HCT116 (cell line): ENCODE measurements at regions not wholly inside any gene's neighbourhood (a gene's known extent, or its start where the extent isn't known, plus 50 kb on each side); places are given as distances from the start of the nearest gene placed in this dataset.

Experiments
- ATAC-seq: fragments of 200-7000 bp; cut with Tn5 transposase; 2 replicates; pipeline ENCODE4 v1.9.1; 2020; ENCODE audit warnings: mild to moderate bottlenecking, moderate library complexity
- BruUV-seq: library from RNA; stranded (reverse); fragments of 400-500 nt; replicated peaks from 2 replicates; lab custom pipeline; 2021; lab: Mats Ljungman, UMichigan
- CTCF ChIA-PET: fragments of 300-600 bp; sonication (Branson Sonifier 250); formaldehyde crosslinking; loops from one replicate; lab custom pipeline; 2021; ENCODE audit warnings: antibody characterized with exemption; lab: Charles Lee
- POLR2A ChIA-PET: fragments of 300-600, 350-600 bp; sonication (Branson Sonifier 250); formaldehyde crosslinking; loops from one replicate; lab custom pipeline; 2021; ENCODE audit warnings: antibody characterized with exemption; lab: Charles Lee
- RAD21 ChIA-PET, 2 experiments: fragments of 300-600 bp; sonication (Branson Sonifier 250); formaldehyde crosslinking; loops; one replicate each; lab custom pipeline; 2023; ENCODE audit warnings: low total read pairs in 2 of 2; ENCODE audit not compliant: uncharacterized antibody in 2 of 2, unreplicated experiment in 2 of 2, low non-redundant PET in 1 of 2; lab: Charles Lee
- DNase-seq: peaks from one replicate; pipeline ENCODE4 v3.0.0-alpha.2; 2010; ENCODE audit warnings: low read depth, low spot score
- H2AFZ ChIP-seq: fragments of 200-600 bp; shearing (Covaris generic), sonication (generic); 2 replicates; pipeline ENCODE4 v1.6.1; 2017; ENCODE audit warnings: low read depth, mixed run types, mixed read lengths, antibody characterized with exemption, low read length; ENCODE audit not compliant: poor library complexity, severe bottlenecking
- H3K27ac ChIP-seq: 2 replicates; pipeline ENCODE4 v1.5.1; 2012; ENCODE audit warnings: low read depth, low read length
- H3K27me3 ChIP-seq: fragments of 200-600 bp; sonication (generic); 2 replicates; pipeline ENCODE4 v1.6.1; 2016; ENCODE audit warnings: mixed run types, low read length, mixed read lengths; ENCODE audit not compliant: insufficient read depth
- H3K36me3 ChIP-seq, 2 experiments: fragments of 200-500 bp in 1 of 2; fragments of 200-600 bp in 1 of 2; sonication (Bioruptor generic) in 1 of 2; sonication (generic) in 1 of 2; 2 replicates each; pipeline versions ENCODE4 v1.5.1 to v1.6.1; 2014 to 2016; ENCODE audit warnings: low read length in 2 of 2, inconsistent platforms in 1 of 2, mixed read lengths in 1 of 2, mixed run types in 1 of 2; ENCODE audit not compliant: insufficient read depth in 2 of 2, control insufficient read depth in 1 of 2
- H3K4me1 ChIP-seq, 2 experiments: fragments of 200-600 bp in 1 of 2; sonication (generic) in 1 of 2; 2 replicates each; pipeline versions ENCODE4 v1.5.1 to v1.6.1; 2012 to 2017; ENCODE audit warnings: low read length in 2 of 2, inconsistent platforms in 1 of 2, mild to moderate bottlenecking in 1 of 2, mixed read lengths in 1 of 2, mixed run types in 1 of 2, moderate library complexity in 1 of 2; ENCODE audit not compliant: insufficient read depth in 2 of 2, control insufficient read depth in 1 of 2
- H3K4me2 ChIP-seq: fragments of 200-600 bp; sonication (generic); 2 replicates; pipeline ENCODE4 v1.6.1; 2017; ENCODE audit warnings: mixed run types, low read length, mixed read lengths
- H3K4me3 ChIP-seq, 2 experiments: fragments of 200-600 bp in 1 of 2; sonication (generic) in 1 of 2; replicated peaks in 1 of 2; 2 replicates each; pipeline ENCODE4 v1.5.1; 2011 to 2016; ENCODE audit warnings: low read length in 2 of 2, control low read depth in 1 of 2, low read depth in 1 of 2, mild to moderate bottlenecking in 1 of 2, mixed read lengths in 1 of 2, mixed run types in 1 of 2
- H3K79me2 ChIP-seq: fragments of 200-600 bp; sonication (generic); 2 replicates; pipeline ENCODE4 v1.6.1; 2017; ENCODE audit warnings: mild to moderate bottlenecking, mixed run types, low read length, moderate library complexity, mixed read lengths; ENCODE audit not compliant: insufficient read depth
- H3K9ac ChIP-seq: fragments of 200-600 bp; sonication (generic); 2 replicates; pipeline ENCODE4 v1.6.1; 2016; ENCODE audit warnings: low read length, mixed read lengths
- H3K9me2 ChIP-seq: fragments of 200-600 bp; sonication (generic), shearing (Covaris generic); 2 replicates; pipeline ENCODE4 v1.6.1; 2017; ENCODE audit warnings: mixed run types, mild to moderate bottlenecking, moderate library complexity; ENCODE audit not compliant: insufficient read depth
- H3K9me3 ChIP-seq, 2 experiments: fragments of 200-500 bp in 1 of 2; fragments of 200-600 bp in 1 of 2; sonication (Bioruptor generic) in 1 of 2; sonication (generic) in 1 of 2; 2 replicates each; pipeline ENCODE4 v1.6.1; 2014 to 2017; ENCODE audit warnings: low read length in 2 of 2, mixed read lengths in 2 of 2, inconsistent platforms in 1 of 2, low read depth in 1 of 2, mild to moderate bottlenecking in 1 of 2, mixed run types in 1 of 2, moderate library complexity in 1 of 2; ENCODE audit not compliant: control insufficient read depth in 1 of 2, insufficient read depth in 1 of 2
- H4K20me1 ChIP-seq: fragments of 200-600 bp; sonication (generic), shearing (Covaris generic); 2 replicates; pipeline ENCODE4 v1.6.1; 2017; ENCODE audit warnings: mixed run types, mild to moderate bottlenecking, moderate library complexity; ENCODE audit not compliant: insufficient read depth
- CEBPB ChIP-seq: IDR thresholded peaks from 2 replicates; pipeline ENCODE4 v1.6.1; 2012; ENCODE audit warnings: low read depth
- ELF1 ChIP-seq: IDR thresholded peaks from 2 replicates; pipeline ENCODE4 v1.6.1; 2012; ENCODE audit warnings: low read depth, borderline replicate concordance
- EZH2 ChIP-seq: fragments of 200-600 bp; sonication (generic); IDR thresholded peaks from 2 replicates; pipeline ENCODE4 v1.6.1; 2017; ENCODE audit warnings: antibody characterized with exemption, mixed run types
- EZH2phosphoT487 ChIP-seq: fragments of 200-600 bp; IDR thresholded peaks from 2 replicates; pipeline ENCODE4 v1.6.1; 2018; ENCODE audit warnings: antibody characterized with exemption, borderline replicate concordance
- FOSL1 ChIP-seq: IDR thresholded peaks from 2 replicates; pipeline ENCODE4 v1.6.1; 2012; ENCODE audit warnings: low read depth
- SIN3A ChIP-seq: IDR thresholded peaks from 2 replicates; pipeline ENCODE4 v1.6.1; 2012; ENCODE audit warnings: low read depth
- SP1 ChIP-seq: IDR thresholded peaks from 2 replicates; pipeline ENCODE4 v1.6.1; 2012; ENCODE audit warnings: low read depth
- ZNF274 ChIP-seq: fragments of 200-500 bp; sonication (Bioruptor generic); IDR thresholded peaks from 2 replicates; pipeline ENCODE4 v1.6.1; 2014; ENCODE audit warnings: mild to moderate bottlenecking, low read depth, low read length, inconsistent platforms
- intact Hi-C: fragments of 100-400 bp; cut with micrococcal nuclease; formaldehyde crosslinking; loops from 2 replicates; pipeline ENCODE4 v1.10.0; 2022
- TF ChIP-seq, protein P1 (sequence below), 3 experiments: fragments of 200-600 bp in 1 of 3; sonication (generic) in 1 of 3; IDR thresholded peaks in 2 of 3; conservative IDR thresholded peaks in 1 of 3; 2 replicates each; pipeline ENCODE4 v1.5.1; 2012 to 2017; ENCODE audit warnings: low read depth in 2 of 3, low read length in 2 of 3, antibody characterized with exemption in 1 of 3, borderline replicate concordance in 1 of 3, control low read depth in 1 of 3, mild to moderate bottlenecking in 1 of 3, mixed read lengths in 1 of 3, mixed run types in 1 of 3, moderate library complexity in 1 of 3; ENCODE audit not compliant: insufficient read depth in 1 of 3
- TF ChIP-seq, protein P2 (sequence below): IDR thresholded peaks from 2 replicates; pipeline ENCODE4 v1.6.1; 2012

- TF ChIP-seq, protein P1, sequence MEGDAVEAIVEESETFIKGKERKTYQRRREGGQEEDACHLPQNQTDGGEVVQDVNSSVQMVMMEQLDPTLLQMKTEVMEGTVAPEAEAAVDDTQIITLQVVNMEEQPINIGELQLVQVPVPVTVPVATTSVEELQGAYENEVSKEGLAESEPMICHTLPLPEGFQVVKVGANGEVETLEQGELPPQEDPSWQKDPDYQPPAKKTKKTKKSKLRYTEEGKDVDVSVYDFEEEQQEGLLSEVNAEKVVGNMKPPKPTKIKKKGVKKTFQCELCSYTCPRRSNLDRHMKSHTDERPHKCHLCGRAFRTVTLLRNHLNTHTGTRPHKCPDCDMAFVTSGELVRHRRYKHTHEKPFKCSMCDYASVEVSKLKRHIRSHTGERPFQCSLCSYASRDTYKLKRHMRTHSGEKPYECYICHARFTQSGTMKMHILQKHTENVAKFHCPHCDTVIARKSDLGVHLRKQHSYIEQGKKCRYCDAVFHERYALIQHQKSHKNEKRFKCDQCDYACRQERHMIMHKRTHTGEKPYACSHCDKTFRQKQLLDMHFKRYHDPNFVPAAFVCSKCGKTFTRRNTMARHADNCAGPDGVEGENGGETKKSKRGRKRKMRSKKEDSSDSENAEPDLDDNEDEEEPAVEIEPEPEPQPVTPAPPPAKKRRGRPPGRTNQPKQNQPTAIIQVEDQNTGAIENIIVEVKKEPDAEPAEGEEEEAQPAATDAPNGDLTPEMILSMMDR (IDR thresholded peaks at IDR 0.05 in 2 of 3, conservative IDR thresholded peaks at IDR 0.05 in 1 of 3; ENCODE audit: borderline replicate concordance in 1 of 3, insufficient read depth in 1 of 3, low read depth in 2 of 3, low read length in 2 of 3) = no peak
- TF ChIP-seq FOSL1 (no peak), ELF1 (no peak), SIN3A (no peak), SP1 (no peak), CEBPB (no peak), EZH2phosphoT487 (no peak), EZH2 (no peak), ZNF274 (no peak)
- TF ChIP-seq, protein P2, sequence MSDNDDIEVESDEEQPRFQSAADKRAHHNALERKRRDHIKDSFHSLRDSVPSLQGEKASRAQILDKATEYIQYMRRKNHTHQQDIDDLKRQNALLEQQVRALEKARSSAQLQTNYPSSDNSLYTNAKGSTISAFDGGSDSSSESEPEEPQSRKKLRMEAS = no peak
- Histone ChIP-seq H3K36me3 (no peaks in the 10 kb centered on the region), H3K27ac (no peak overlapping the region), H3K4me2 (no peak overlapping the region), H3K4me1 (no peaks in the 10 kb centered on the region), H3K9me2 (no peaks in the 10 kb centered on the region), H3K27me3 (no peaks in the 10 kb centered on the region), H3K9me3 (no peaks in the 10 kb centered on the region), H4K20me1 (no peaks in the 10 kb centered on the region), H3K9ac (no peak overlapping the region), H3K4me3 (no peak overlapping the region), H3K79me2 (no peaks in the 10 kb centered on the region), H2AFZ (no peak overlapping the region)
- ATAC-seq (no peak), DNase-seq (no peak)
- no TSS peak for BruUV-seq
- ChIA-PET RAD21 (no interaction called here), CTCF (interaction anchor here (1.0 to 1.4 kb wide), 2 partner anchors 9 to 207 kb away, joined by 3 read pairs; no protein-coding TSS in a partner anchor), POLR2A (no interaction called here)
- intact Hi-C loops = no loop called here
Observed at GRCh38 chr1:62382658-62382955, 54.2 kb upstream of the USP1 start.
